NT2/D1 (cell line): ENCODE measurements at regions not wholly inside any gene's neighbourhood (a gene's known extent, or its start where the extent isn't known, plus 50 kb on each side); places are given as distances from the start of the nearest gene placed in this dataset.

Source experiments
- DNase-seq: peaks from one replicate; pipeline ENCODE4 v3.0.0-alpha.2; 2011; ENCODE audit warnings: low read depth, low spot score
- H3K27me3 ChIP-seq: 2 replicates; pipeline ENCODE4 v1.6.0; 2011; ENCODE audit warnings: mild to moderate bottlenecking; ENCODE audit not compliant: insufficient read length, insufficient read depth
- H3K36me3 ChIP-seq: 2 replicates; pipeline ENCODE4 v1.6.1; 2011; ENCODE audit warnings: mild to moderate bottlenecking, low read length, mixed read lengths; ENCODE audit not compliant: insufficient read depth, insufficient read length
- H3K4me1 ChIP-seq: 2 replicates; pipeline ENCODE4 v1.5.1; 2011; ENCODE audit not compliant: insufficient read depth, insufficient read length
- H3K4me3 ChIP-seq: 2 replicates; pipeline ENCODE4 v1.5.1; 2011; ENCODE audit warnings: low read depth; ENCODE audit not compliant: insufficient read length
- H3K9ac ChIP-seq: 2 replicates; pipeline ENCODE4 v1.6.0; 2011; ENCODE audit warnings: low read depth; ENCODE audit not compliant: insufficient read length
- H3K9me3 ChIP-seq: 2 replicates; pipeline ENCODE4 v1.5.1; 2011; ENCODE audit warnings: mild to moderate bottlenecking, low read length; ENCODE audit not compliant: insufficient read depth
- SUZ12 ChIP-seq: IDR thresholded peaks from 2 replicates; pipeline ENCODE4 v1.6.1; 2011; ENCODE audit not compliant: insufficient read length, insufficient read depth; ENCODE audit errors: extremely low read depth
- YY1 ChIP-seq: IDR thresholded peaks from 2 replicates; pipeline ENCODE4 v1.6.1; 2011; ENCODE audit not compliant: insufficient read length, insufficient read depth
- ZNF274 ChIP-seq: IDR thresholded peaks from 2 replicates; pipeline ENCODE4 v1.6.1; 2011; ENCODE audit warnings: mild to moderate bottlenecking, low read depth, low read length

GRCh38 chr2:45287045-45287444 lies 277.8 kb upstream of the SIX2 start:
- H3K4me1 ChIP-seq, result no peaks in the 10 kb centered on the region
- peaks cover 15% of the 10 kb centered on the region for H3K9me3 ChIP-seq
- TF ChIP-seq SUZ12, result no peak
- TF ChIP-seq YY1, result no peak
- TF ChIP-seq ZNF274, result no peak
- DNase-seq, result no peak
- no peak overlapping the region for H3K4me3 ChIP-seq
- H3K27me3 ChIP-seq, result no peaks in the 10 kb centered on the region
- no peaks in the 10 kb centered on the region for H3K36me3 ChIP-seq
- no peak overlapping the region for H3K9ac ChIP-seq

GRCh38 chr2:45285771-45286390 lies 276.6 kb upstream of the SIX2 start:
- no peak overlapping the region for H3K9ac ChIP-seq
- H3K9me3 ChIP-seq, result peaks cover 15% of the 10 kb centered on the region
- TF ChIP-seq SUZ12 (no peak), YY1 (no peak), ZNF274 (no peak)
- H3K4me3 ChIP-seq, result no peak overlapping the region
- DNase-seq, result no peak
- no peaks in the 10 kb centered on the region for H3K27me3 ChIP-seq
- no peaks in the 10 kb centered on the region for H3K36me3 ChIP-seq
- no peaks in the 10 kb centered on the region for H3K4me1 ChIP-seq

- Histone ChIP-seq H3K9me3 (peaks cover 14% of the 10 kb centered on the region), H3K27me3 (no peaks in the 10 kb centered on the region), H3K9ac (no peak overlapping the region), H3K36me3 (no peaks in the 10 kb centered on the region), H3K4me3 (no peak overlapping the region), H3K4me1 (no peaks in the 10 kb centered on the region)
- no peak for DNase-seq
- TF ChIP-seq SUZ12 (no peak), YY1 (no peak), ZNF274 (no peak)
Measured at GRCh38 chr2:45285311-45285710, 276.1 kb upstream of the SIX2 start.

- H3K9me3 ChIP-seq, result peaks cover 7% of the 10 kb centered on the region
- no peak for DNase-seq
- H3K4me3 ChIP-seq, result no peak overlapping the region
- H3K36me3 ChIP-seq, result no peaks in the 10 kb centered on the region
- H3K4me1 ChIP-seq, result no peaks in the 10 kb centered on the region
- TF ChIP-seq YY1 (no peak), SUZ12 (no peak), ZNF274 (no peak)
- H3K27me3 ChIP-seq, result no peaks in the 10 kb centered on the region
- H3K9ac ChIP-seq, result no peak overlapping the region
Measured at GRCh38 chr2:45284621-45284995, 275.4 kb upstream of the SIX2 start.

- Histone ChIP-seq H3K9ac (no peak overlapping the region), H3K9me3 (peaks cover 7% of the 10 kb centered on the region), H3K4me3 (no peak overlapping the region), H3K27me3 (no peaks in the 10 kb centered on the region), H3K4me1 (no peaks in the 10 kb centered on the region), H3K36me3 (no peaks in the 10 kb centered on the region)
- TF ChIP-seq SUZ12, result no peak
- TF ChIP-seq ZNF274, result no peak
- TF ChIP-seq YY1, result no peak
- no peak for DNase-seq
Measured at GRCh38 chr2:45283764-45284620, 274.7 kb upstream of the SIX2 start.

GRCh38 chr2:45282646-45283045 lies 273.4 kb upstream of the SIX2 start:
- TF ChIP-seq SUZ12 (no peak), YY1 (no peak), ZNF274 (no peak)
- Histone ChIP-seq H3K9me3 (peaks cover 7% of the 10 kb centered on the region), H3K36me3 (no peaks in the 10 kb centered on the region), H3K9ac (no peak overlapping the region), H3K27me3 (no peaks in the 10 kb centered on the region), H3K4me3 (no peak overlapping the region), H3K4me1 (no peaks in the 10 kb centered on the region)
- no peak for DNase-seq

- Histone ChIP-seq H3K9ac (no peak overlapping the region), H3K9me3 (peaks cover 7% of the 10 kb centered on the region), H3K4me3 (no peak overlapping the region), H3K4me1 (no peaks in the 10 kb centered on the region), H3K36me3 (no peaks in the 10 kb centered on the region), H3K27me3 (no peaks in the 10 kb centered on the region)
- no peak for DNase-seq
- no peak for TF ChIP-seq ZNF274
- no peak for TF ChIP-seq YY1
- no peak for TF ChIP-seq SUZ12
Measured at GRCh38 chr2:45281311-45281710, 272.1 kb upstream of the SIX2 start.
